WI38 (cell line): ENCODE measurements at regions not wholly inside any gene's neighbourhood (a gene's known extent, or its start where the extent isn't known, plus 50 kb on each side); places are given as distances from the start of the nearest gene placed in this dataset.

Experiments
- H3K4me3 ChIP-seq: 2 replicates; pipeline ENCODE4 v1.5.1; 2011; ENCODE audit warnings: low read depth, mild to moderate bottlenecking, control low read depth, low read length
- CTCF ChIP-seq: IDR thresholded peaks from 2 replicates; pipeline ENCODE4 v1.5.1; 2012; ENCODE audit warnings: low read depth, mild to moderate bottlenecking, control low read depth, low read length

- H3K4me3 ChIP-seq, result no peak overlapping the region
- no peak for TF ChIP-seq CTCF
These were observed 139.8 kb downstream of the IRX2 start for GRCh38 chr5:2611659-2612058.

GRCh38 chr5:2610986-2611385 lies 140.5 kb downstream of the IRX2 start:
- no peak for TF ChIP-seq CTCF
- no peak overlapping the region for H3K4me3 ChIP-seq

GRCh38 chr5:2608391-2608790 lies 143.1 kb downstream of the IRX2 start:
- TF ChIP-seq CTCF, result no peak
- no peak overlapping the region for H3K4me3 ChIP-seq

GRCh38 chr5:2607598-2607997 lies 143.9 kb downstream of the IRX2 start:
- H3K4me3 ChIP-seq, result no peak overlapping the region
- no peak for TF ChIP-seq CTCF

GRCh38 chr5:2603272-2603575 lies 148.3 kb downstream of the IRX2 start:
- no peak overlapping the region for H3K4me3 ChIP-seq
- no peak for TF ChIP-seq CTCF

GRCh38 chr5:2602451-2603271 lies 148.8 kb downstream of the IRX2 start:
- no peak overlapping the region for H3K4me3 ChIP-seq
- no peak for TF ChIP-seq CTCF

GRCh38 chr5:2598503-2598902 lies 153.0 kb downstream of the IRX2 start:
- TF ChIP-seq CTCF, result no peak
- H3K4me3 ChIP-seq, result no peak overlapping the region
